Panc1 (cell line): ENCODE measurements at regions not wholly inside any gene's neighbourhood (a gene's known extent, or its start where the extent isn't known, plus 50 kb on each side); places are given as distances from the start of the nearest gene placed in this dataset.

Experiments
- ATAC-seq: fragments of 200-7000 bp; cut with Tn5 transposase; 2 replicates; pipeline ENCODE4 v1.9.1; 2020; ENCODE audit warnings: mild to moderate bottlenecking, moderate library complexity
- BruUV-seq: library from RNA; stranded (reverse); fragments of 400-500 nt; replicated peaks from 2 replicates; lab custom pipeline; 2021; lab: Mats Ljungman, UMichigan
- CTCF ChIA-PET: fragments of 300-600 bp; sonication (Branson Sonifier 250); formaldehyde crosslinking; loops from one replicate; lab custom pipeline; 2022; ENCODE audit warnings: antibody characterized with exemption; lab: Charles Lee
- POLR2A ChIA-PET: fragments of 300-600 bp; sonication (Branson Sonifier 250); formaldehyde crosslinking; loops from one replicate; lab custom pipeline; 2022; ENCODE audit warnings: antibody characterized with exemption; lab: Charles Lee
- DNase-seq: peaks from one replicate; pipeline ENCODE4 v3.0.0-alpha.2; 2010; ENCODE audit warnings: low read depth, low spot score
- H3K27ac ChIP-seq: 2 replicates; pipeline ENCODE4 v1.5.1; 2011; ENCODE audit warnings: mild to moderate bottlenecking, low read length, inconsistent platforms
- H3K27me3 ChIP-seq: fragments of 200-500 bp; sonication (Bioruptor generic); 2 replicates; pipeline ENCODE4 v1.6.0; 2014; ENCODE audit warnings: low read length, inconsistent platforms; ENCODE audit not compliant: control insufficient read depth, insufficient read depth
- H3K36me3 ChIP-seq: fragments of 200-500 bp; sonication (Bioruptor generic); 2 replicates; pipeline ENCODE4 v1.5.1; 2014; ENCODE audit warnings: inconsistent platforms, mild to moderate bottlenecking, low read length, moderate library complexity; ENCODE audit not compliant: control insufficient read depth, insufficient read depth
- H3K4me1 ChIP-seq: 2 replicates; pipeline ENCODE4 v1.5.1; 2011; ENCODE audit warnings: inconsistent platforms, mild to moderate bottlenecking, low read length, moderate library complexity; ENCODE audit not compliant: control insufficient read depth, insufficient read depth
- H3K4me3 ChIP-seq, 2 experiments: 2 replicates each; pipeline ENCODE4 v1.5.1; 2011 to 2012; ENCODE audit warnings: low read depth in 2 of 2, low read length in 2 of 2, mild to moderate bottlenecking in 2 of 2, inconsistent platforms in 1 of 2, moderate library complexity in 1 of 2
- H3K9me3 ChIP-seq: fragments of 200-500 bp; sonication (Bioruptor generic); 2 replicates; pipeline ENCODE4 v1.5.1; 2014; ENCODE audit warnings: low read depth, mild to moderate bottlenecking, inconsistent platforms, low read length, moderate library complexity; ENCODE audit not compliant: control insufficient read depth, insufficient read depth
- CTCF ChIP-seq: fragments of 450-650 bp; IDR thresholded peaks from 2 replicates; pipeline ENCODE4 v1.5.1; 2017; ENCODE audit warnings: mild to moderate bottlenecking
- POLR2AphosphoS5 ChIP-seq: IDR thresholded peaks from 2 replicates; pipeline ENCODE4 v1.6.1; 2012; ENCODE audit warnings: mild to moderate bottlenecking, low read depth, low read length, moderate library complexity
- REST ChIP-seq, 2 experiments: IDR thresholded peaks; 2 replicates each; pipeline ENCODE4 v1.6.1; 2011 to 2012; ENCODE audit warnings: low read depth in 2 of 2, control low read depth in 1 of 2, low read length in 1 of 2, mild to moderate bottlenecking in 1 of 2, moderate library complexity in 1 of 2; ENCODE audit not compliant: insufficient read depth in 1 of 2
- SIN3A ChIP-seq: IDR thresholded peaks from 2 replicates; pipeline ENCODE4 v1.6.1; 2012; ENCODE audit warnings: low read depth, mild to moderate bottlenecking, low read length, moderate library complexity, borderline replicate concordance; ENCODE audit not compliant: insufficient read depth
- TCF7L2 ChIP-seq: IDR thresholded peaks from 2 replicates; pipeline ENCODE4 v1.6.1; 2011; ENCODE audit warnings: mild to moderate bottlenecking, low read depth, low read length, inconsistent platforms
- in situ Hi-C: cut with HindIII; loops from 2 replicates; pipeline ENCODE4 v1.10.0; 2016; ENCODE audit warnings: low sequenced_read_pairs, low pct_unique_long_range_greater_than_20kb
- intact Hi-C: fragments of 100-400 bp; cut with micrococcal nuclease; formaldehyde crosslinking; loops from one replicate; pipeline ENCODE4 v1.10.0; 2022; ENCODE audit not compliant: unreplicated experiment

GRCh38 chr5:167905919-167906853, 385.3 kb upstream of the WWC1 start:
- Histone ChIP-seq H3K4me1 (no peaks in the 10 kb centered on the region), H3K27me3 (0 out of 2 replicates have a peak, but pooled peaks cover 2% of the 10 kb centered on the region), H3K9me3 (no peaks in the 10 kb centered on the region), H3K4me3 (no peak overlapping the region), H3K36me3 (no peaks in the 10 kb centered on the region), H3K27ac (no peak overlapping the region)
- no TSS peak for BruUV-seq
- DNase-seq (no peak), ATAC-seq (no peak)
- POLR2A ChIA-PET: no interaction called here
- in situ Hi-C loops (no loop called here), intact Hi-C loops (no loop called here)
- TF ChIP-seq CTCF (no peak), TCF7L2 (no peak), REST (IDR thresholded peaks at IDR 0.05; ENCODE audit: insufficient read depth in 1 of 2, low read depth in 2 of 2, low read length in 1 of 2) (no peak), POLR2AphosphoS5 (no peak), SIN3A (no peak)
- CTCF ChIA-PET: no interaction called here

GRCh38 chr5:167908606-167909005, 382.8 kb upstream of the WWC1 start:
- ATAC-seq (no peak), DNase-seq (no peak)
- no peaks in the 10 kb centered on the region for H3K4me1 ChIP-seq
- TF ChIP-seq SIN3A (no peak), TCF7L2 (no peak)
- ChIA-PET POLR2A (no interaction called here), CTCF (interaction anchor here (0.6 kb wide), 1 partner anchor 331 kb away, joined by 5 read pairs; no protein-coding TSS in a partner anchor)
- BruUV-seq: no TSS peak
- no peak overlapping the region for H3K4me3 ChIP-seq
- in situ Hi-C loops: no loop called here
- 0 out of 2 replicates have a peak, but pooled peaks cover 2% of the 10 kb centered on the region for H3K27me3 ChIP-seq
- no peak overlapping the region for H3K27ac ChIP-seq
- no peaks in the 10 kb centered on the region for H3K9me3 ChIP-seq
- H3K36me3 ChIP-seq: no peaks in the 10 kb centered on the region
- intact Hi-C loops: no loop called here
